Esophagus squamous epithelium (tissue), 5 donors: ENCODE measurements at regions not wholly inside any gene's neighbourhood (a gene's known extent, or its start where the extent isn't known, plus 50 kb on each side); places are given as distances from the start of the nearest gene placed in this dataset.

ENCODE experiments used
- DNase-seq: peaks from one replicate; lab custom pipeline; 2025; lab: John Stamatoyannopoulos, UW
- H3K27ac ChIP-seq, 4 donors: fragments of 200-600 bp; sonication (generic); one replicate each; pipeline ENCODE4 v1.5.1; 2016 to 2019; ENCODE audit warnings: mild to moderate bottlenecking in 1 of 4
- H3K27me3 ChIP-seq, 4 donors: fragments of 200-600 bp; sonication (generic); 1 replicate in 3 of 4; 2 replicates in 1 of 4; pipeline versions ENCODE4 v1.5.1 to v1.6.0; 2017 to 2021; ENCODE audit warnings: antibody characterized with exemption in 1 of 4
- H3K36me3 ChIP-seq, 3 donors: fragments of 200-600 bp; sonication (generic); one replicate each; pipeline ENCODE4 v1.5.1; 2016 to 2019
- H3K4me1 ChIP-seq, 3 donors: fragments of 200-600 bp; sonication (generic); one replicate each; pipeline ENCODE4 v1.5.1; 2017 to 2019
- H3K4me3 ChIP-seq, 4 donors: fragments of 200-600 bp; sonication (generic); 1 replicate in 3 of 4; 2 replicates in 1 of 4; pipeline ENCODE4 v1.5.1; 2016 to 2019; ENCODE audit warnings: mild to moderate bottlenecking in 2 of 4, moderate library complexity in 1 of 4
- H3K9me3 ChIP-seq, 3 donors: fragments of 200-600 bp; sonication (generic); one replicate each; pipeline ENCODE4 v1.5.1; 2016 to 2019
- CTCF ChIP-seq, 6 experiments: fragments of 450-650 bp in 4 of 6; fragments of 200-600 bp in 2 of 6; sonication (generic) in 2 of 6; IDR thresholded peaks; one replicate each; pipeline ENCODE4 v1.5.1; 2016 to 2019; ENCODE audit warnings: antibody characterized with exemption in 6 of 6, mild to moderate bottlenecking in 4 of 6, moderate library complexity in 4 of 6
- POLR2A ChIP-seq, 4 donors: fragments of 450-650 bp; IDR thresholded peaks; one replicate each; pipeline ENCODE4 v1.6.1; 2017; ENCODE audit warnings: antibody characterized with exemption in 4 of 4, mild to moderate bottlenecking in 4 of 4, moderate library complexity in 3 of 4
- WGBS, 2 donors: methylation state at CpG; one replicate each; pipeline ENCODE4 v1.1.5; 2018; 5-methylcytosine and 5-hydroxymethylcytosine counted together
- intact Hi-C: fragments of 100-400 bp; cut with DNase I; formaldehyde crosslinking; loops from one replicate; pipeline ENCODE4 v1.15.0; 2022
- donor health status: DM: yes; HTN: yes; CAD: no.

DNA sequence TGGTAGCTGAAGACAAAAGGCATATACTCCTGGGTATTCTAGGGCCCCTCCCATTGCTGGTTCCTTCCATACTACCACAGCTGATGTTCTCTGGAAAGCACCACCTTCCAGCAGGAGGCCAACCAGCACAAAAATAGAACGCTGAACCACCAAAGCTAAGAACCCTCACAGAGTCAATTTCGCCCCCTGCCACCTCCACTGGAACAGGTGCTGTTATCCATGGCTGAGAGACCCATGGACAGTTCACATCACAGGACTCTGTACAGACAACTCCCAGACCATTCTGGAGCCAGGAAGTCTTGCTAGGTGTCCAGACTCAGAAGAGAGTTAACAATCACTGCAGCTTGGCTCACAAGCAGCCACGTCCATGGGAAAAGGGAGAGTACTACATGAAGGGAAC is 1851.5 kb upstream of the NUDT12 start:
- Histone ChIP-seq H3K36me3 (no peaks in the 10 kb centered on the region), H3K27ac (no peak overlapping the region), H3K4me1 (no peaks in the 10 kb centered on the region), H3K9me3 (peaks cover 0 to 11% (median 9%) of the 10 kb centered on the region in 3 donors), H3K4me3 (no peak overlapping the region), H3K27me3 (no peaks in the 10 kb centered on the region)
- WGBS, 2 donors = 29 to 57% methylated on average over 1 of the region's 3 CpGs
- DNase-seq = no peak
- TF ChIP-seq CTCF (IDR thresholded peaks at IDR 0.05) = no peak
- no peak for TF ChIP-seq POLR2A (IDR thresholded peaks at IDR 0.05)
- intact Hi-C loops = no loop called here

- Histone ChIP-seq H3K4me3 (no peak overlapping the region), H3K9me3 (peaks cover 0 to 9% (median 7%) of the 10 kb centered on the region in 3 donors), H3K4me1 (no peaks in the 10 kb centered on the region), H3K36me3 (no peaks in the 10 kb centered on the region), H3K27me3 (no peaks in the 10 kb centered on the region), H3K27ac (no peak overlapping the region)
- TF ChIP-seq CTCF (IDR thresholded peaks at IDR 0.05) (no peak), POLR2A (IDR thresholded peaks at IDR 0.05) (no peak)
- WGBS, 2 donors = 60 to 85% methylated on average over 1 to 5 of the region's 9 CpGs
- DNase-seq = no peak
- intact Hi-C loops = no loop called here
These were observed 1850.9 kb upstream of the NUDT12 start for GRCh38 chr5:105413406-105413990.

DNA sequence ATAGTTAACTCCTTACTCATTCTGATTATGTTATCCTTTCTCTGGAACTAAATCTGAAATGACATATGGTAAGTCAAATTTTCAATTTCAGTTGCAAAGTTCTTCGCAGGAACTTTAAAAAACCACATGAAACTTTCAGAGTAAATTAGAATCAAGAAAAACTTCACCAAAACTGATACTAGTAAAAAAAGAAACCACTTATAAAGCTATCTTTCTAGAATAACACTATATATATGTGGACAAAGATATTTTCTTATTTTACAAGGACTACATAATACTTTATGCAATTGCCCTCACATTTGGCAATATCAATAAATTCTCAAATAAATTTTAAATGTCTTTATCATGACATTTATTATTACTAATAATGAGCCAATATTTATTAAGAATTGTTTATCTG is 1847.1 kb upstream of the NUDT12 start:
- peaks cover 0 to 9% (median 7%) of the 10 kb centered on the region in 3 donors for H3K9me3 ChIP-seq
- no peaks in the 10 kb centered on the region for H3K27me3 ChIP-seq
- H3K36me3 ChIP-seq = no peaks in the 10 kb centered on the region
- intact Hi-C loops = no loop called here
- WGBS, 2 donors = 79 to 82% methylated on average over 1 of the region's 1 CpG
- H3K27ac ChIP-seq = no peak overlapping the region
- TF ChIP-seq CTCF (IDR thresholded peaks at IDR 0.05) = no peak
- TF ChIP-seq POLR2A (IDR thresholded peaks at IDR 0.05) = no peak
- no peak for DNase-seq
- H3K4me1 ChIP-seq = no peaks in the 10 kb centered on the region
- H3K4me3 ChIP-seq = no peak overlapping the region

DNA sequence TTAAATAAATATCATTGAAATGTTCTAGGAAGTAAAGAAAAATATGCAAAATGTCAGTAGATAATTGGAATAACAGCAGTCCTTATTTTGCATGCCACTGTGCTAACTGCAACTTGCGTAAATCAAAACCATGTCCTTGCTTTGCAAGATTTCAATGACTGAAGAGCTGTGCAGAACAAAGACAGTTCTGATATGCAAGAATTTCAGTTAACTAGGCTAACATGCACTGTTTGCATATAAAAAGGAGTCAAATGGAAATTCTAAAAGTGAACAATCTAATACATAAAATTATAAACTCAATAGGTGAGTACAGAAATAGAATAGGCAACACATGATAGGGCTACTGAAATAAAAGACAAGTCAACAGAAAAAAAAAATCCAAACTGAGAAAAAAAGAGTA is 1844.6 kb upstream of the NUDT12 start:
- intact Hi-C loops = no loop called here
- H3K36me3 ChIP-seq = no peaks in the 10 kb centered on the region
- H3K4me3 ChIP-seq = no peak overlapping the region
- no peaks in the 10 kb centered on the region for H3K9me3 ChIP-seq
- DNase-seq = no peak
- no peaks in the 10 kb centered on the region for H3K4me1 ChIP-seq
- no peaks in the 10 kb centered on the region for H3K27me3 ChIP-seq
- H3K27ac ChIP-seq = no peak overlapping the region
- no peak for TF ChIP-seq POLR2A (IDR thresholded peaks at IDR 0.05)
- no peak for TF ChIP-seq CTCF (IDR thresholded peaks at IDR 0.05)
- 79 to 85% methylated on average over 1 of the region's 1 CpG for WGBS, 2 donors

DNA sequence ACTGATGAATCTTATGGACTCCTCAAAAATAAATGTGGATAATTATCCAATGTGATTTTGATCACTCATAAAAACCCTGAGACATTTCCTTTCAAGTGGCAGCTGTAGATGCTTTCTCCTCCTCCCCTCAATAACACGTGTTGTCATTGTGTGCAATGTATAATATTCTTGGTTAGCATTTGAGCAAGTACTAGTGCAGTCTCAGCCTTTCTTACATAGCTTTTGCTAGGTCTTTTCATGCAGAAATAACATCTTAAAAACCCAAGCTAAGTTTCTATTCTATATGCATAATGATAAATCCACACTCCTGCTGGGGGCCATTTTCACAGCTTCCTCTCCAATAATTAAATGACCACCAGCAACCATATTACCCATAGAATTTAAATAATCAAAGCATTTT is 1835.2 kb upstream of the NUDT12 start:
- 59 to 68% methylated on average over 1 of the region's 1 CpG for WGBS, 2 donors
- Histone ChIP-seq H3K4me3 (no peak overlapping the region), H3K27ac (no peak overlapping the region), H3K27me3 (no peaks in the 10 kb centered on the region), H3K4me1 (no peaks in the 10 kb centered on the region), H3K9me3 (no peaks in the 10 kb centered on the region), H3K36me3 (no peaks in the 10 kb centered on the region)
- TF ChIP-seq CTCF (IDR thresholded peaks at IDR 0.05) (no peak), POLR2A (IDR thresholded peaks at IDR 0.05) (no peak)
- DNase-seq = no peak
- intact Hi-C loops = no loop called here
